DOHH2 (cell line): ENCODE measurements at regions not wholly inside any gene's neighbourhood (a gene's known extent, or its start where the extent isn't known, plus 50 kb on each side); places are given as distances from the start of the nearest gene placed in this dataset.

Experiments used
- EZH2phosphoT487 ChIP-seq: fragments of 200-600 bp; sonication (generic); IDR thresholded peaks from 2 replicates; pipeline ENCODE4 v1.6.1; 2017; ENCODE audit warnings: borderline replicate concordance, mild to moderate bottlenecking, antibody characterized with exemption, low read length, moderate library complexity, mixed read lengths
- TF ChIP-seq, protein P1 (sequence below): fragments of 200-600 bp; sonication (generic); IDR thresholded peaks from one replicate; pipeline ENCODE4 v1.5.1; 2014; ENCODE audit warnings: antibody characterized with exemption, mild to moderate bottlenecking, low read depth, low read length; ENCODE audit not compliant: poor library complexity, severe bottlenecking

DNA sequence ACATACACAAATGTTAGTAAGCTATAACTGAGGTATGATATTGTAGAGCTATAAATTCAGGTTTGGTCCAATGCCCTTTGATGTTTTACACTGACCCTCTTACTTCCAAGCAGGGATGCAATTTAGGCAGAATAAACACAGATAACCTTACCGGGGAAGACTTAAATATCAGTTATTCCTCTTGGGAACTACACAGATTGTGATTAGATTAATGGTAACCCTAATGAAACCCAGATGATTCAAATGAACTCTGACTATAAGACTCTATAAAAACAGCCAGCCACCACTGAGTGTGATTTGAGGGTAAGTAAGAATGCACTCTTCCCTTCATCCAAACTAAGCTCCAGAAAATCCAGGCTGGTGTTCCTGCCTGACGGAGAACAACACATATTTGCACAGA lies 891.1 kb downstream of the NXPH1 start:
- TF ChIP-seq, protein P1, sequence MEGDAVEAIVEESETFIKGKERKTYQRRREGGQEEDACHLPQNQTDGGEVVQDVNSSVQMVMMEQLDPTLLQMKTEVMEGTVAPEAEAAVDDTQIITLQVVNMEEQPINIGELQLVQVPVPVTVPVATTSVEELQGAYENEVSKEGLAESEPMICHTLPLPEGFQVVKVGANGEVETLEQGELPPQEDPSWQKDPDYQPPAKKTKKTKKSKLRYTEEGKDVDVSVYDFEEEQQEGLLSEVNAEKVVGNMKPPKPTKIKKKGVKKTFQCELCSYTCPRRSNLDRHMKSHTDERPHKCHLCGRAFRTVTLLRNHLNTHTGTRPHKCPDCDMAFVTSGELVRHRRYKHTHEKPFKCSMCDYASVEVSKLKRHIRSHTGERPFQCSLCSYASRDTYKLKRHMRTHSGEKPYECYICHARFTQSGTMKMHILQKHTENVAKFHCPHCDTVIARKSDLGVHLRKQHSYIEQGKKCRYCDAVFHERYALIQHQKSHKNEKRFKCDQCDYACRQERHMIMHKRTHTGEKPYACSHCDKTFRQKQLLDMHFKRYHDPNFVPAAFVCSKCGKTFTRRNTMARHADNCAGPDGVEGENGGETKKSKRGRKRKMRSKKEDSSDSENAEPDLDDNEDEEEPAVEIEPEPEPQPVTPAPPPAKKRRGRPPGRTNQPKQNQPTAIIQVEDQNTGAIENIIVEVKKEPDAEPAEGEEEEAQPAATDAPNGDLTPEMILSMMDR: no peak
- no peak for TF ChIP-seq EZH2phosphoT487
